ENCODE measurements at regions not wholly inside any gene's neighbourhood (a gene's known extent, or its start where the extent isn't known, plus 50 kb on each side); places are given as distances from the start of the nearest gene placed in this dataset.
A peak's percentile ranks its signal among the peaks of the same experiment; 100 is the strongest.
"Not testable (repeated sequence)": the region's sequence is repeated elsewhere in the genome, so short reads cannot be mapped to it uniquely, and the experiment has no call there.

- DNase-seq: no peak
Measured at GRCh38 chr2:190584980-190585661, 50.6 kb upstream of the NEMP2 start.

- peak; percentile 78 for DNase-seq
Measured at GRCh38 chr2:190587106-190587505, 52.6 kb upstream of the NEMP2 start.

- DNase-seq: no peak
Measured at GRCh38 chr2:190589008-190589407, 54.5 kb upstream of the NEMP2 start.

- DNase-seq: no peak
Measured at GRCh38 chr2:190591437-190591836, 56.9 kb upstream of the NEMP2 start.

GRCh38 chr2:190592831-190593230 is 56.1 kb upstream of the NAB1 start:
- DNase-seq: no peak

- DNase-seq: not testable (repeated sequence)
Measured at GRCh38 chr2:190595879-190596278, 53.0 kb upstream of the NAB1 start.

- no peak for DNase-seq
Measured at GRCh38 chr2:190596993-190597392, 51.9 kb upstream of the NAB1 start.

- DNase-seq: no peak
Measured at GRCh38 chr2:190598621-190599020, 50.3 kb upstream of the NAB1 start.

- DNase-seq: no peak
Measured at GRCh38 chr2:190599073-190599472, 49.8 kb upstream of the NAB1 start.

Data from DMS53 (cell line).